ENCODE measurements at regions not wholly inside any gene's neighbourhood (a gene's known extent, or its start where the extent isn't known, plus 50 kb on each side); places are given as distances from the start of the nearest gene placed in this dataset.

DNA sequence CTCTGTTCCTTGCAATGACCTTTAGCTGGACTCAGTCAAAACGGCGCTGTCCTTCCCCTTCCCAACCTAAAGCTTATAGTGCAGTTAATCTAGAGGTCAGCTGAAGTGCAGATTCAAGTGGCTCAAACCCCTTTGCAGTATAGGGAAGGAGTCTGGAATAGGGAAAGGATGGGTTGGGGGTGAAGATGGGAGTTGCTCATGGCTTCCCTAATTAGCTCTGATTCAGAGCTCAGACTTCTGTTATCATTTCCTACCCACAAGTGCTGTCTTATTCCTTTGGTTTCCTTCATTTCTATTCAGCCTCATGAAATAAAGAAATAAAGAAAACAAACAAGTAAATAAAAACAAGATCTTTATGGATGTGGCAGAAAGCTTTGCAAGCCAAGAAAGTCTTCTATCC is 264.0 kb upstream of the HMGA2 start:
- TF ChIP-seq, protein P1, sequence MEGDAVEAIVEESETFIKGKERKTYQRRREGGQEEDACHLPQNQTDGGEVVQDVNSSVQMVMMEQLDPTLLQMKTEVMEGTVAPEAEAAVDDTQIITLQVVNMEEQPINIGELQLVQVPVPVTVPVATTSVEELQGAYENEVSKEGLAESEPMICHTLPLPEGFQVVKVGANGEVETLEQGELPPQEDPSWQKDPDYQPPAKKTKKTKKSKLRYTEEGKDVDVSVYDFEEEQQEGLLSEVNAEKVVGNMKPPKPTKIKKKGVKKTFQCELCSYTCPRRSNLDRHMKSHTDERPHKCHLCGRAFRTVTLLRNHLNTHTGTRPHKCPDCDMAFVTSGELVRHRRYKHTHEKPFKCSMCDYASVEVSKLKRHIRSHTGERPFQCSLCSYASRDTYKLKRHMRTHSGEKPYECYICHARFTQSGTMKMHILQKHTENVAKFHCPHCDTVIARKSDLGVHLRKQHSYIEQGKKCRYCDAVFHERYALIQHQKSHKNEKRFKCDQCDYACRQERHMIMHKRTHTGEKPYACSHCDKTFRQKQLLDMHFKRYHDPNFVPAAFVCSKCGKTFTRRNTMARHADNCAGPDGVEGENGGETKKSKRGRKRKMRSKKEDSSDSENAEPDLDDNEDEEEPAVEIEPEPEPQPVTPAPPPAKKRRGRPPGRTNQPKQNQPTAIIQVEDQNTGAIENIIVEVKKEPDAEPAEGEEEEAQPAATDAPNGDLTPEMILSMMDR (conservative IDR thresholded peaks at IDR 0.05; ENCODE audit: low read length), result no peak
- TF ChIP-seq EZH2phosphoT487 (IDR thresholded peaks at IDR 0.05; ENCODE audit: borderline replicate concordance, low read depth, low read length), result no peak

Measured in OCI-LY7 (cell line).